Nephron progenitor cell (in vitro differentiated cells): ENCODE measurements at regions not wholly inside any gene's neighbourhood (a gene's known extent, or its start where the extent isn't known, plus 50 kb on each side); places are given as distances from the start of the nearest gene placed in this dataset.

Experiments used
- DNase-seq: peaks from one replicate; pipeline ENCODE4 v3.0.0; 2021
- H3K27ac Mint-ChIP-seq: 2 replicates; pipeline ENCODE4 v1.8.0; 2021; ENCODE audit warnings: mild to moderate bottlenecking, moderate library complexity, mixed read lengths
- H3K27me3 Mint-ChIP-seq: 2 replicates; pipeline ENCODE4 v1.8.0; 2021; ENCODE audit warnings: mild to moderate bottlenecking, low read depth, mixed read lengths; ENCODE audit not compliant: poor library complexity
- H3K36me3 Mint-ChIP-seq: 2 replicates; pipeline ENCODE4 v1.8.0; 2021; ENCODE audit warnings: low read depth, mixed read lengths
- H3K4me1 Mint-ChIP-seq: 2 replicates; pipeline ENCODE4 v1.8.0; 2021; ENCODE audit warnings: mixed read lengths
- H3K4me3 Mint-ChIP-seq: 2 replicates; pipeline ENCODE4 v1.8.0; 2021; ENCODE audit warnings: mild to moderate bottlenecking, moderate library complexity, mixed read lengths
- H3K9me3 Mint-ChIP-seq: 2 replicates; pipeline ENCODE4 v1.8.0; 2021; ENCODE audit warnings: mild to moderate bottlenecking, moderate library complexity, mixed read lengths
- CTCF ChIP-seq: fragments of 200-600 bp; sonication (generic); IDR thresholded peaks from 2 replicates; pipeline ENCODE4 v1.5.0; 2021; ENCODE audit warnings: antibody characterized with exemption

- peak overlapping the region; percentile 68 for H3K27ac Mint-ChIP-seq
- peaks cover 27% of the 10 kb centered on the region for H3K4me1 Mint-ChIP-seq
- peaks cover 49% of the 10 kb centered on the region for H3K27me3 Mint-ChIP-seq
- peak overlapping the region; percentile 93 for H3K4me3 Mint-ChIP-seq
- H3K9me3 Mint-ChIP-seq = no peaks in the 10 kb centered on the region
- DNase-seq = peak; percentile 19
- H3K36me3 Mint-ChIP-seq = no peaks in the 10 kb centered on the region
- no peak for TF ChIP-seq CTCF
These were observed 144.3 kb upstream of the ZNF184 start for GRCh38 chr6:27617046-27617687.

GRCh38 chr6:27616328-27617045, 143.6 kb upstream of the ZNF184 start:
- DNase-seq = no peak
- Mint-ChIP-seq H3K36me3 (no peaks in the 10 kb centered on the region), H3K4me3 (peak overlapping the region; percentile 93), H3K4me1 (peaks cover 27% of the 10 kb centered on the region), H3K27ac (no peak overlapping the region), H3K9me3 (no peaks in the 10 kb centered on the region), H3K27me3 (peaks cover 54% of the 10 kb centered on the region)
- TF ChIP-seq CTCF = no peak

GRCh38 chr6:27611451-27611850, 138.5 kb upstream of the ZNF184 start:
- H3K27ac Mint-ChIP-seq = no peak overlapping the region
- no peak for TF ChIP-seq CTCF
- no peaks in the 10 kb centered on the region for H3K9me3 Mint-ChIP-seq
- peaks cover 8% of the 10 kb centered on the region for H3K4me1 Mint-ChIP-seq
- H3K4me3 Mint-ChIP-seq = no peak overlapping the region
- no peak for DNase-seq
- peaks cover 39% of the 10 kb centered on the region for H3K27me3 Mint-ChIP-seq
- H3K36me3 Mint-ChIP-seq = no peaks in the 10 kb centered on the region

- peak; percentile 77 for TF ChIP-seq CTCF
- Mint-ChIP-seq H3K27ac (no peak overlapping the region), H3K9me3 (peaks cover 3% of the 10 kb centered on the region), H3K27me3 (peaks cover 43% of the 10 kb centered on the region), H3K36me3 (no peaks in the 10 kb centered on the region), H3K4me3 (no peak overlapping the region), H3K4me1 (peaks cover 14% of the 10 kb centered on the region)
- peak; percentile 33 for DNase-seq
These were observed 136.3 kb upstream of the ZNF184 start for GRCh38 chr6:27608916-27609883.

GRCh38 chr6:27605401-27606342, 132.8 kb upstream of the ZNF184 start:
- H3K36me3 Mint-ChIP-seq = no peaks in the 10 kb centered on the region
- peaks cover 48% of the 10 kb centered on the region for H3K27me3 Mint-ChIP-seq
- TF ChIP-seq CTCF = no peak
- DNase-seq = peak; percentile 79
- H3K9me3 Mint-ChIP-seq = peaks cover 10% of the 10 kb centered on the region
- peak overlapping the region; percentile 92 for H3K4me3 Mint-ChIP-seq
- H3K4me1 Mint-ChIP-seq = peaks cover 19% of the 10 kb centered on the region
- peak overlapping the region; percentile 97 for H3K27ac Mint-ChIP-seq
